ENCODE measurements at regions not wholly inside any gene's neighbourhood (a gene's known extent, or its start where the extent isn't known, plus 50 kb on each side); places are given as distances from the start of the nearest gene placed in this dataset.

DNA sequence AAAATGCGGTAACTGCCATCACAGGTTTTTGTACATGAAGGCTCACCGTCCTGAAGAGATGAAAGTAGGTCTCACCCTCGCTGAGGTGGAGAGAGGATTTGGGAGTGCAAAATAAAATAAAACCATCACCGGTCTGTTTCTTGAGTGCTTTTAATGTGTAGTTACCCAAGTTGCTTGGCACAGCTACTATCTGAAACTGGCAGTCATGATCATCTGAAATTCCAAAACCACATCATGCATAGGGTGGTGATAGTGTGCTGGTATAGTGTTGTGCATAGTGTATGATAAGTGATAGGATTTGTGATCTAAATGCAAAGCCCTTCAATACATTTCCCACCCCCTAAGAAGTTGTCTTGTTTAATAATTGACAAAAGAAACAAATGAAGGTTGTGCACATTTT lies 381.3 kb downstream of the DMRT2 start:
- Histone ChIP-seq H3K79me2 (ENCODE audit: control insufficient read depth, insufficient read depth, low read length) (no peaks in the 10 kb centered on the region), H3K4me1 (ENCODE audit: control insufficient read depth, extremely low read depth, insufficient read depth, low read length) (no peaks in the 10 kb centered on the region), H3K9me1 (ENCODE audit: control insufficient read depth, extremely low read depth, insufficient read depth, low read length) (no peaks in the 10 kb centered on the region), H3K9ac (ENCODE audit: control insufficient read depth, extremely low read depth, insufficient read depth, low read length) (no peak overlapping the region), H2AFZ (ENCODE audit: control insufficient read depth, low read length) (no peak overlapping the region), H3K27me3 (ENCODE audit: control insufficient read depth, extremely low read depth, insufficient read depth, low read length) (no peaks in the 10 kb centered on the region), H3K9me3 (ENCODE audit: control insufficient read depth, low read depth, low read length) (no peaks in the 10 kb centered on the region), H3K27ac (ENCODE audit: control insufficient read depth, insufficient read depth, low read length) (no peak overlapping the region), H3K4me3 (ENCODE audit: control insufficient read depth in 2 of 3, extremely low read depth in 1 of 3, insufficient read depth in 2 of 3, low read depth in 1 of 3, low read length in 3 of 3) (no peak overlapping the region), H3K4me2 (ENCODE audit: control insufficient read depth, extremely low read depth, insufficient read depth, low read depth, low read length) (no peak overlapping the region), H4K20me1 (ENCODE audit: control insufficient read depth, extremely low read depth, insufficient read depth, low read length) (no peaks in the 10 kb centered on the region), H3K36me3 (ENCODE audit: control insufficient read depth in 2 of 2, extremely low read depth in 1 of 2, insufficient read depth in 2 of 2, low read length in 2 of 2) (no peaks in the 10 kb centered on the region)
- DNase-seq (ENCODE audit: low read depth, low spot score) (no peak), FAIRE-seq (no peak)
- no peak for TF ChIP-seq EZH2 (IDR thresholded peaks at IDR 0.05; ENCODE audit: low read length)
- TF ChIP-seq, protein P1, sequence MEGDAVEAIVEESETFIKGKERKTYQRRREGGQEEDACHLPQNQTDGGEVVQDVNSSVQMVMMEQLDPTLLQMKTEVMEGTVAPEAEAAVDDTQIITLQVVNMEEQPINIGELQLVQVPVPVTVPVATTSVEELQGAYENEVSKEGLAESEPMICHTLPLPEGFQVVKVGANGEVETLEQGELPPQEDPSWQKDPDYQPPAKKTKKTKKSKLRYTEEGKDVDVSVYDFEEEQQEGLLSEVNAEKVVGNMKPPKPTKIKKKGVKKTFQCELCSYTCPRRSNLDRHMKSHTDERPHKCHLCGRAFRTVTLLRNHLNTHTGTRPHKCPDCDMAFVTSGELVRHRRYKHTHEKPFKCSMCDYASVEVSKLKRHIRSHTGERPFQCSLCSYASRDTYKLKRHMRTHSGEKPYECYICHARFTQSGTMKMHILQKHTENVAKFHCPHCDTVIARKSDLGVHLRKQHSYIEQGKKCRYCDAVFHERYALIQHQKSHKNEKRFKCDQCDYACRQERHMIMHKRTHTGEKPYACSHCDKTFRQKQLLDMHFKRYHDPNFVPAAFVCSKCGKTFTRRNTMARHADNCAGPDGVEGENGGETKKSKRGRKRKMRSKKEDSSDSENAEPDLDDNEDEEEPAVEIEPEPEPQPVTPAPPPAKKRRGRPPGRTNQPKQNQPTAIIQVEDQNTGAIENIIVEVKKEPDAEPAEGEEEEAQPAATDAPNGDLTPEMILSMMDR (optimal IDR thresholded peaks at IDR 0.05 in 1 of 3, IDR thresholded peaks at IDR 0.05 in 1 of 3, conservative IDR thresholded peaks at IDR 0.05 in 1 of 3; ENCODE audit: extremely low read depth in 1 of 3, insufficient read depth in 2 of 3, low read length in 3 of 3), result no peak
- dilution Hi-C loops (cut with MboI; ENCODE audit: extremely low pct_ligation_motif_present, low sequenced_read_pairs), result no loop called here

DNA sequence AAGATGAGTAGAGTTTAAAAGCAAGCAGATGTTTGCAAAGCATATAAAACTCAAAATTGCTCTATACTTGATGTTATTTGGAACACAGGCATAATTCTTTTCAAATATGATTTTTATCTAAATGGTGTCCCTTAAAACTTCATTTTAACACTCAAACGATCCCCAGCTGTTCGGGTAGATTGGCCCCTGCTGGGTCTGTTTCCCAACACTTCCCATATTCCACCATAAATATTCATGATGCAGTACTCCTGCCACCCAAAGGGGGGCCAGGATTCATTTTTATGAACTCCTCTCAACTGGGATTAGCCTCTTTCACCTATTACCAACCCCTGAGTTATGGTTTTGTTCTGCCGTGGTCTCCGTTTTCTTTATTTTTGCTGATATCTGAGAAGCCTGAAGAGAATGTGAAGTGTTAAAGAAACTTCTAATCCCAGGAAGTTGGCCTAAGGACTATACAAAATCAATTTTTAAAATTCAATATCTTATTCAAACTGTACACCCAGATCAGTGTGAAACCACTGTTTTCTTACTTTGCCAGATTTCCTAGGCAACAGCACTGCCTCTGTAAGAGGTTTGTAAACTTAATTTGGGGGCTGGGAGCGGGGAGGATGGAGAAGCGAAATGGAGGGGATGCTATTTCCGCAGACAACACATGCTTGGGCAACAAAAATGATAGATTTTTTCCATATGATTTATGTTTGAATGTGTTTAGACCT lies 384.1 kb downstream of the DMRT2 start:
- FAIRE-seq, result no peak
- dilution Hi-C loops (cut with MboI; ENCODE audit: extremely low pct_ligation_motif_present, low sequenced_read_pairs), result no loop called here
- TF ChIP-seq, protein P1 (optimal IDR thresholded peaks at IDR 0.05 in 1 of 3, IDR thresholded peaks at IDR 0.05 in 1 of 3, conservative IDR thresholded peaks at IDR 0.05 in 1 of 3; ENCODE audit: extremely low read depth in 1 of 3, insufficient read depth in 2 of 3, low read length in 3 of 3), result peak in 2 of 3 experiments; percentile 17 to 18
- no peak for TF ChIP-seq EZH2 (IDR thresholded peaks at IDR 0.05; ENCODE audit: low read length)
- no peak overlapping the region for H3K4me3 ChIP-seq (ENCODE audit: control insufficient read depth in 2 of 3, extremely low read depth in 1 of 3, insufficient read depth in 2 of 3, low read depth in 1 of 3, low read length in 3 of 3)
- H3K9me3 ChIP-seq (ENCODE audit: control insufficient read depth, low read depth, low read length), result no peaks in the 10 kb centered on the region
- no peaks in the 10 kb centered on the region for H3K79me2 ChIP-seq (ENCODE audit: control insufficient read depth, insufficient read depth, low read length)
- H2AFZ ChIP-seq (ENCODE audit: control insufficient read depth, low read length), result no peak overlapping the region
- H3K4me2 ChIP-seq (ENCODE audit: control insufficient read depth, extremely low read depth, insufficient read depth, low read depth, low read length), result no peak overlapping the region
- no peak overlapping the region for H3K9ac ChIP-seq (ENCODE audit: control insufficient read depth, extremely low read depth, insufficient read depth, low read length)
- H3K27ac ChIP-seq (ENCODE audit: control insufficient read depth, insufficient read depth, low read length), result no peak overlapping the region
- no peaks in the 10 kb centered on the region for H4K20me1 ChIP-seq (ENCODE audit: control insufficient read depth, extremely low read depth, insufficient read depth, low read length)
- H3K4me1 ChIP-seq (ENCODE audit: control insufficient read depth, extremely low read depth, insufficient read depth, low read length), result no peaks in the 10 kb centered on the region
- H3K27me3 ChIP-seq (ENCODE audit: control insufficient read depth, extremely low read depth, insufficient read depth, low read length), result no peaks in the 10 kb centered on the region
- no peak for DNase-seq (ENCODE audit: low read depth, low spot score)
- no peaks in the 10 kb centered on the region for H3K9me1 ChIP-seq (ENCODE audit: control insufficient read depth, extremely low read depth, insufficient read depth, low read length)
- no peaks in the 10 kb centered on the region for H3K36me3 ChIP-seq (ENCODE audit: control insufficient read depth in 2 of 2, extremely low read depth in 1 of 2, insufficient read depth in 2 of 2, low read length in 2 of 2)
